ENCODE measurements at regions not wholly inside any gene's neighbourhood (a gene's known extent, or its start where the extent isn't known, plus 50 kb on each side); places are given as distances from the start of the nearest gene placed in this dataset.

- DNase-seq: no peak
These were observed 222.9 kb upstream of the CELF2 start for GRCh38 chr10:10794791-10795191.

GRCh38 chr10:10796061-10796773 lies 221.5 kb upstream of the CELF2 start:
- DNase-seq: no peak

- no peak for DNase-seq
These were observed 220.8 kb upstream of the CELF2 start for GRCh38 chr10:10796774-10797415.

GRCh38 chr10:10797513-10797912 lies 220.2 kb upstream of the CELF2 start:
- no peak for DNase-seq

- DNase-seq: no peak
These were observed 219.4 kb upstream of the CELF2 start for GRCh38 chr10:10798102-10798863.

- no peak for DNase-seq
These were observed 218.8 kb upstream of the CELF2 start for GRCh38 chr10:10798864-10799192.

GRCh38 chr10:10800961-10801360 lies 216.7 kb upstream of the CELF2 start:
- DNase-seq: no peak

- DNase-seq: no peak
These were observed 214.4 kb upstream of the CELF2 start for GRCh38 chr10:10803278-10803677.

- DNase-seq: no peak
These were observed 213.6 kb upstream of the CELF2 start for GRCh38 chr10:10804061-10804460.

GRCh38 chr10:10804998-10805740 lies 212.5 kb upstream of the CELF2 start:
- DNase-seq: no peak

- DNase-seq: no peak
These were observed 210.6 kb upstream of the CELF2 start for GRCh38 chr10:10807106-10807505.

GRCh38 chr10:10811562-10811961 lies 206.1 kb upstream of the CELF2 start:
- DNase-seq: no peak

GRCh38 chr10:10813656-10814055 lies 204.0 kb upstream of the CELF2 start:
- no peak for DNase-seq

GRCh38 chr10:10814069-10814468 lies 203.6 kb upstream of the CELF2 start:
- no peak for DNase-seq

- no peak for DNase-seq
These were observed 201.2 kb upstream of the CELF2 start for GRCh38 chr10:10816447-10816846.

GRCh38 chr10:10817609-10818008 lies 200.1 kb upstream of the CELF2 start:
- no peak for DNase-seq

- DNase-seq: no peak
These were observed 199.6 kb upstream of the CELF2 start for GRCh38 chr10:10818082-10818481.

- DNase-seq: no peak
These were observed 198.3 kb upstream of the CELF2 start for GRCh38 chr10:10819206-10819856.

- DNase-seq: no peak
These were observed 195.7 kb upstream of the CELF2 start for GRCh38 chr10:10821926-10822325.

- DNase-seq: no peak
These were observed 193.0 kb upstream of the CELF2 start for GRCh38 chr10:10824591-10825148.

GRCh38 chr10:10826125-10826524 lies 191.5 kb upstream of the CELF2 start:
- no peak for DNase-seq

- no peak for DNase-seq
These were observed 189.0 kb upstream of the CELF2 start for GRCh38 chr10:10828623-10829022.

GRCh38 chr10:10829576-10829975 lies 188.1 kb upstream of the CELF2 start:
- DNase-seq: no peak
